H9 (cell line): ENCODE measurements at regions not wholly inside any gene's neighbourhood (a gene's known extent, or its start where the extent isn't known, plus 50 kb on each side); places are given as distances from the start of the nearest gene placed in this dataset.

Source experiments
- DNase-seq: peaks from one replicate; pipeline ENCODE4 v3.0.0-alpha.2; 2017
- H2AFZ ChIP-seq: one replicate; pipeline ENCODE4 v1.6.1; 2013; ENCODE audit warnings: mild to moderate bottlenecking, low read length, control low read depth, moderate library complexity
- H2AK5ac ChIP-seq: 2 replicates; pipeline ENCODE4 v1.6.1; 2013; ENCODE audit warnings: low read length, control low read depth, mixed read lengths; ENCODE audit not compliant: insufficient read length
- H2BK120ac ChIP-seq: one replicate; pipeline ENCODE4 v1.6.1; 2013; ENCODE audit warnings: low read depth, mild to moderate bottlenecking, low read length, control low read depth, inconsistent platforms; ENCODE audit not compliant: poor library complexity, severe bottlenecking
- H2BK12ac ChIP-seq: 2 replicates; pipeline ENCODE4 v1.6.1; 2013; ENCODE audit warnings: low read length, control low read depth, mixed read lengths, low read depth; ENCODE audit not compliant: insufficient read length
- H2BK15ac ChIP-seq: 2 replicates; pipeline ENCODE4 v1.6.1; 2013; ENCODE audit warnings: low read depth, low read length, control low read depth
- H2BK20ac ChIP-seq: one replicate; pipeline ENCODE4 v1.6.1; 2013; ENCODE audit warnings: low read depth, mild to moderate bottlenecking, low read length, control low read depth, inconsistent platforms; ENCODE audit not compliant: poor library complexity, severe bottlenecking
- H2BK5ac ChIP-seq: 2 replicates; pipeline ENCODE4 v1.6.1; 2013; ENCODE audit warnings: low read length, control low read depth, mixed read lengths; ENCODE audit not compliant: insufficient read length
- H3K14ac ChIP-seq: 2 replicates; pipeline ENCODE4 v1.6.1; 2013; ENCODE audit warnings: low read length, control low read depth; ENCODE audit not compliant: insufficient read depth
- H3K18ac ChIP-seq: 2 replicates; pipeline ENCODE4 v1.6.1; 2013; ENCODE audit warnings: low read depth, mild to moderate bottlenecking, mixed read lengths, low read length, control low read depth; ENCODE audit not compliant: insufficient read length
- H3K23ac ChIP-seq: 2 replicates; pipeline ENCODE4 v1.6.1; 2013; ENCODE audit warnings: low read length, control low read depth, mixed read lengths, low read depth; ENCODE audit not compliant: insufficient read length
- H3K23me2 ChIP-seq: 2 replicates; pipeline ENCODE4 v1.6.1; 2013; ENCODE audit warnings: low read depth, mild to moderate bottlenecking, mixed read lengths, low read length, control low read depth; ENCODE audit not compliant: insufficient read length, poor library complexity, severe bottlenecking
- H3K27ac ChIP-seq: 2 replicates; pipeline ENCODE4 v1.5.1; 2013; ENCODE audit warnings: low read length, control low read depth, mixed read lengths, low read depth; ENCODE audit not compliant: insufficient read length
- H3K27me3 ChIP-seq: 2 replicates; pipeline ENCODE4 v1.6.1; 2013; ENCODE audit warnings: low read length, control low read depth, inconsistent platforms; ENCODE audit not compliant: insufficient read depth
- H3K4ac ChIP-seq: 2 replicates; pipeline ENCODE4 v1.6.1; 2013; ENCODE audit warnings: low read depth, mild to moderate bottlenecking, control low read depth, inconsistent platforms, low read length, moderate library complexity
- H3K4me1 ChIP-seq: 2 replicates; pipeline ENCODE4 v1.6.1; 2013; ENCODE audit warnings: low read length, control low read depth, inconsistent platforms; ENCODE audit not compliant: insufficient read depth
- H3K4me2 ChIP-seq: 2 replicates; pipeline ENCODE4 v1.6.1; 2013; ENCODE audit warnings: low read length, control low read depth, mixed read lengths; ENCODE audit not compliant: insufficient read length, insufficient read depth
- H3K56ac ChIP-seq: 2 replicates; pipeline ENCODE4 v1.6.1; 2013; ENCODE audit warnings: low read depth, mild to moderate bottlenecking, mixed read lengths, low read length, control low read depth; ENCODE audit not compliant: insufficient read length
- H3K79me1 ChIP-seq: 2 replicates; pipeline ENCODE4 v1.6.1; 2013; ENCODE audit warnings: low read depth, mild to moderate bottlenecking, moderate library complexity, low read length, control low read depth, inconsistent platforms; ENCODE audit not compliant: insufficient read depth, poor library complexity, severe bottlenecking
- H3K79me2 ChIP-seq: 2 replicates; pipeline ENCODE4 v1.6.1; 2013; ENCODE audit warnings: low read length, control low read depth, inconsistent platforms; ENCODE audit not compliant: insufficient read depth
- H3K9ac ChIP-seq: 2 replicates; pipeline ENCODE4 v1.6.1; 2013; ENCODE audit warnings: low read length, control low read depth, mixed read lengths; ENCODE audit not compliant: insufficient read length; ENCODE audit errors: extremely low read depth
- H3K9me3 ChIP-seq: one replicate; pipeline ENCODE4 v1.6.1; 2013; ENCODE audit warnings: low read depth, low read length, inconsistent platforms; ENCODE audit not compliant: control insufficient read depth
- H3T11ph ChIP-seq: one replicate; pipeline ENCODE4 v1.6.1; 2013; ENCODE audit warnings: mild to moderate bottlenecking, low read length, control low read depth, inconsistent platforms
- H4K20me1 ChIP-seq: one replicate; pipeline ENCODE4 v1.6.1; 2013; ENCODE audit not compliant: control insufficient read depth, insufficient read length, insufficient read depth
- H4K5ac ChIP-seq: 2 replicates; pipeline ENCODE4 v1.6.1; 2013; ENCODE audit warnings: low read depth, mild to moderate bottlenecking, mixed read lengths, low read length, control low read depth; ENCODE audit not compliant: insufficient read length
- H4K8ac ChIP-seq: replicated peaks from 2 replicates; pipeline ENCODE4 v1.6.1; 2013; ENCODE audit warnings: low read length, control low read depth, mixed read lengths, low read depth; ENCODE audit not compliant: insufficient read length
- H4K91ac ChIP-seq: 2 replicates; pipeline ENCODE4 v1.6.1; 2013; ENCODE audit warnings: low read depth, mild to moderate bottlenecking, moderate library complexity, mixed read lengths, low read length, control low read depth; ENCODE audit not compliant: insufficient read length
- H3K27ac Mint-ChIP-seq, 3 experiments: 2 replicates in 2 of 3; 3 replicates in 1 of 3; pipeline ENCODE4 v1.8.0; 2020 to 2021; ENCODE audit warnings: mixed read lengths in 3 of 3, mild to moderate bottlenecking in 1 of 3, moderate library complexity in 1 of 3
- H3K27me3 Mint-ChIP-seq: 2 replicates; pipeline ENCODE4 v1.8.0; 2021; ENCODE audit warnings: low read depth, mild to moderate bottlenecking, moderate library complexity, mixed read lengths
- H3K36me3 Mint-ChIP-seq, 3 experiments: 2 replicates in 2 of 3; 3 replicates in 1 of 3; pipeline ENCODE4 v1.8.0; 2020 to 2021; ENCODE audit warnings: low read depth in 3 of 3, mixed read lengths in 3 of 3; ENCODE audit not compliant: insufficient read depth in 1 of 3
- H3K4me1 Mint-ChIP-seq, 2 experiments: 2 replicates each; pipeline ENCODE4 v1.8.0; 2020; ENCODE audit warnings: mixed read lengths in 2 of 2
- H3K4me3 Mint-ChIP-seq, 2 experiments: 2 replicates in 1 of 2; 3 replicates in 1 of 2; pipeline ENCODE4 v1.8.0; 2020 to 2021; ENCODE audit warnings: mild to moderate bottlenecking in 2 of 2, mixed read lengths in 2 of 2, moderate library complexity in 1 of 2
- H3K9me3 Mint-ChIP-seq, 2 experiments: 2 replicates in 1 of 2; 3 replicates in 1 of 2; pipeline ENCODE4 v1.8.0; 2020; ENCODE audit warnings: mild to moderate bottlenecking in 2 of 2, mixed read lengths in 2 of 2, moderate library complexity in 1 of 2
- CTCF ChIP-seq: fragments of 200-600 bp; sonication (generic); conservative IDR thresholded peaks from 3 replicates; pipeline ENCODE4 v1.8.0; 2021; ENCODE audit warnings: antibody characterized with exemption, mild to moderate bottlenecking
- WGBS: extraction: QIAGEN DNeasy Blood & Tissue Kit; methylation state at CpG from one replicate; pipeline ENCODE4 v1.1.7; 2013; ENCODE audit warnings: missing lambda C conversion rate, low lambda C conversion rate, mixed read lengths; ENCODE audit not compliant: insufficient read length; ENCODE audit errors: extremely low coverage; 5-methylcytosine and 5-hydroxymethylcytosine counted together

GRCh38 chr5:121525706-121526105 is 326.0 kb upstream of the FTMT start:
- Mint-ChIP-seq H3K4me1 (no peaks in the 10 kb centered on the region), H3K36me3 (peaks cover 0 to 10% (median 3%) of the 10 kb centered on the region in 3 experiments; a peak in 1 of 7 replicates), H3K27ac (no peak overlapping the region), H3K9me3 (peaks cover 6 to 9% of the 10 kb centered on the region in 2 experiments; a peak in 3 of 5 replicates), H3K27me3 (no peaks in the 10 kb centered on the region), H3K4me3 (no peak overlapping the region)
- no peak overlapping the region for H3K27ac ChIP-seq
- H3K56ac ChIP-seq: no peak overlapping the region
- no CpG with 5 or more reads among the region's 3 CpGs for WGBS
- H4K8ac ChIP-seq: no peak overlapping the region
- H3K9me3 ChIP-seq: no peaks in the 10 kb centered on the region
- H3K4me1 ChIP-seq: no peaks in the 10 kb centered on the region
- H3K79me2 ChIP-seq: no peaks in the 10 kb centered on the region
- H4K20me1 ChIP-seq: no peaks in the 10 kb centered on the region
- H4K91ac ChIP-seq: no peak overlapping the region
- H2BK12ac ChIP-seq: no peak overlapping the region
- DNase-seq: no peak
- H3K9ac ChIP-seq: no peak overlapping the region
- no peaks in the 10 kb centered on the region for H3K27me3 ChIP-seq
- no peak overlapping the region for H3K14ac ChIP-seq
- H2BK5ac ChIP-seq: no peak overlapping the region
- no peak overlapping the region for H4K5ac ChIP-seq
- no peak overlapping the region for H2BK15ac ChIP-seq
- H2AK5ac ChIP-seq: no peak overlapping the region
- H3K18ac ChIP-seq: no peak overlapping the region
- no peak overlapping the region for H3T11ph ChIP-seq
- TF ChIP-seq CTCF: no peak
- H3K4ac ChIP-seq: no peak overlapping the region
- H2BK20ac ChIP-seq: no peak overlapping the region
- H3K23ac ChIP-seq: no peak overlapping the region
- no peaks in the 10 kb centered on the region for H3K23me2 ChIP-seq
- no peak overlapping the region for H2AFZ ChIP-seq
- H2BK120ac ChIP-seq: no peak overlapping the region
- no peak overlapping the region for H3K4me2 ChIP-seq
- H3K79me1 ChIP-seq: no peaks in the 10 kb centered on the region
